ENCODE measurements at regions not wholly inside any gene's neighbourhood (a gene's known extent, or its start where the extent isn't known, plus 50 kb on each side); places are given as distances from the start of the nearest gene placed in this dataset.

GRCh38 chr16:54584121-54584520 lies 297.5 kb upstream of the IRX3 start:
- no peak overlapping the region for H3K9ac ChIP-seq (ENCODE audit: insufficient read depth in 1 of 2, low read length in 2 of 2)
- no peaks in the 10 kb centered on the region for H3K36me3 ChIP-seq (ENCODE audit: control insufficient read depth in 4 of 4, insufficient read depth in 4 of 4, low read length in 4 of 4)
- DNase-seq (no peak), ATAC-seq (ENCODE audit: insufficient read depth, low FRiP score) (no peak)
- H3K4me1 ChIP-seq (ENCODE audit: control insufficient read depth in 5 of 5, insufficient read depth in 5 of 5, low read length in 5 of 5): peaks cover 0 to 15% (median 0%) of the 10 kb centered on the region in 5 donors
- WGBS, 2 donors: 64 to 67% methylated on average over 3 of the region's 3 CpGs
- H3K27me3 ChIP-seq (ENCODE audit: control insufficient read depth in 3 of 3, insufficient read depth in 3 of 3, low read length in 2 of 3): no peaks in the 10 kb centered on the region
- H3K9me3 ChIP-seq (ENCODE audit: control insufficient read depth in 4 of 4, insufficient read depth in 3 of 4, low read length in 3 of 4): peaks cover 0 to 1% (median 0%) of the 10 kb centered on the region in 4 donors
- no peak overlapping the region for H3K27ac ChIP-seq (ENCODE audit: low read depth in 1 of 2, low read length in 1 of 2)
- no peak for TF ChIP-seq CTCF (IDR thresholded peaks at IDR 0.05; ENCODE audit: control extremely low read depth, extremely low read depth)
- H3K4me3 ChIP-seq: no peak overlapping the region

- Histone ChIP-seq H3K9me3 (ENCODE audit: control insufficient read depth in 4 of 4, insufficient read depth in 3 of 4, low read length in 3 of 4) (peaks cover 0 to 1% (median 0%) of the 10 kb centered on the region in 4 donors), H3K9ac (ENCODE audit: insufficient read depth in 1 of 2, low read length in 2 of 2) (no peak overlapping the region), H3K27me3 (ENCODE audit: control insufficient read depth in 3 of 3, insufficient read depth in 3 of 3, low read length in 2 of 3) (peaks cover 0 to 3% (median 0%) of the 10 kb centered on the region in 3 donors), H3K27ac (ENCODE audit: low read depth in 1 of 2, low read length in 1 of 2) (no peak overlapping the region), H3K4me3 (no peak overlapping the region), H3K36me3 (ENCODE audit: control insufficient read depth in 4 of 4, insufficient read depth in 4 of 4, low read length in 4 of 4) (no peaks in the 10 kb centered on the region), H3K4me1 (ENCODE audit: control insufficient read depth in 5 of 5, insufficient read depth in 5 of 5, low read length in 5 of 5) (peaks cover 0 to 27% (median 6%) of the 10 kb centered on the region in 5 donors)
- TF ChIP-seq CTCF (IDR thresholded peaks at IDR 0.05; ENCODE audit: control extremely low read depth, extremely low read depth): no peak
- 73 to 76% methylated on average over 11 of the region's 11 CpGs for WGBS, 2 donors
- no peak for ATAC-seq (ENCODE audit: insufficient read depth, low FRiP score)
- no peak for DNase-seq
These were observed 296.2 kb upstream of the IRX3 start for GRCh38 chr16:54582631-54583250.

- TF ChIP-seq CTCF (IDR thresholded peaks at IDR 0.05; ENCODE audit: control extremely low read depth, extremely low read depth): no peak
- Histone ChIP-seq H3K36me3 (ENCODE audit: control insufficient read depth in 4 of 4, insufficient read depth in 4 of 4, low read length in 4 of 4) (no peaks in the 10 kb centered on the region), H3K27me3 (ENCODE audit: control insufficient read depth in 3 of 3, insufficient read depth in 3 of 3, low read length in 2 of 3) (peaks cover 0 to 11% (median 10%) of the 10 kb centered on the region in 3 donors), H3K9ac (ENCODE audit: insufficient read depth in 1 of 2, low read length in 2 of 2) (no peak overlapping the region), H3K9me3 (ENCODE audit: control insufficient read depth in 4 of 4, insufficient read depth in 3 of 4, low read length in 3 of 4) (peaks cover 0 to 4% (median 0%) of the 10 kb centered on the region in 4 donors), H3K4me1 (ENCODE audit: control insufficient read depth in 5 of 5, insufficient read depth in 5 of 5, low read length in 5 of 5) (peaks cover 0 to 21% (median 0%) of the 10 kb centered on the region in 5 donors), H3K4me3 (no peak overlapping the region), H3K27ac (ENCODE audit: low read depth in 1 of 2, low read length in 1 of 2) (no peak overlapping the region)
- ATAC-seq (ENCODE audit: insufficient read depth, low FRiP score) (no peak), DNase-seq (peak in 2 of 3 donors; percentile 79 to 93)
- WGBS, 2 donors: 78 to 85% methylated on average over 2 of the region's 2 CpGs
These were observed 292.6 kb upstream of the IRX3 start for GRCh38 chr16:54579106-54579728.
